Mesothelial cell of epicardium (in vitro differentiated cells): ENCODE measurements at regions not wholly inside any gene's neighbourhood (a gene's known extent, or its start where the extent isn't known, plus 50 kb on each side); places are given as distances from the start of the nearest gene placed in this dataset.

ENCODE experiments used
- DNase-seq, 2 experiments: peaks; one replicate each; pipeline ENCODE4 v3.0.0; 2021; ENCODE audit warnings: low spot score in 2 of 2; ENCODE audit not compliant: unreplicated experiment in 2 of 2
- H3K27ac Mint-ChIP-seq: 2 replicates; pipeline ENCODE4 v1.8.0; 2021; ENCODE audit warnings: mixed read lengths
- H3K27me3 Mint-ChIP-seq: 2 replicates; pipeline ENCODE4 v1.8.0; 2021; ENCODE audit warnings: low read depth, mixed read lengths
- H3K36me3 Mint-ChIP-seq: 2 replicates; pipeline ENCODE4 v1.8.0; 2021; ENCODE audit warnings: mixed read lengths
- H3K4me1 Mint-ChIP-seq: 2 replicates; pipeline ENCODE4 v1.8.0; 2021; ENCODE audit warnings: mixed read lengths
- H3K4me3 Mint-ChIP-seq: 2 replicates; pipeline ENCODE4 v1.8.0; 2021; ENCODE audit warnings: mild to moderate bottlenecking, moderate library complexity, mixed read lengths
- H3K9me3 Mint-ChIP-seq: 2 replicates; pipeline ENCODE4 v1.8.0; 2021; ENCODE audit warnings: mixed read lengths
- CTCF ChIP-seq: fragments of 200-600 bp; sonication (generic); IDR thresholded peaks from one replicate; pipeline ENCODE4 v1.5.0; 2021; ENCODE audit warnings: antibody characterized with exemption; ENCODE audit not compliant: unreplicated experiment

- DNase-seq = no peak
- no peaks in the 10 kb centered on the region for H3K27me3 Mint-ChIP-seq
- H3K27ac Mint-ChIP-seq = no peak overlapping the region
- no peaks in the 10 kb centered on the region for H3K4me1 Mint-ChIP-seq
- H3K36me3 Mint-ChIP-seq = no peaks in the 10 kb centered on the region
- TF ChIP-seq CTCF = no peak
- no peak overlapping the region for H3K4me3 Mint-ChIP-seq
- peaks cover 19% of the 10 kb centered on the region for H3K9me3 Mint-ChIP-seq
Observed at GRCh38 chr7:156318426-156318825, 322.1 kb upstream of the RNF32 start.

GRCh38 chr7:156309016-156309620, 331.5 kb upstream of the RNF32 start:
- Mint-ChIP-seq H3K4me3 (no peak overlapping the region), H3K36me3 (no peaks in the 10 kb centered on the region), H3K27ac (no peak overlapping the region), H3K4me1 (no peaks in the 10 kb centered on the region), H3K27me3 (peaks cover 1% of the 10 kb centered on the region), H3K9me3 (peaks cover 11% of the 10 kb centered on the region)
- DNase-seq = no peak
- no peak for TF ChIP-seq CTCF

- no peak for DNase-seq
- no peak overlapping the region for H3K27ac Mint-ChIP-seq
- peaks cover 11% of the 10 kb centered on the region for H3K9me3 Mint-ChIP-seq
Observed at GRCh38 chr7:156307193-156307592, 333.4 kb upstream of the RNF32 start.

GRCh38 chr7:156305351-156305750, 335.2 kb upstream of the RNF32 start:
- TF ChIP-seq CTCF = no peak
- Mint-ChIP-seq H3K27ac (no peak overlapping the region), H3K9me3 (peaks cover 13% of the 10 kb centered on the region), H3K27me3 (peaks cover 1% of the 10 kb centered on the region), H3K4me3 (no peak overlapping the region), H3K36me3 (no peaks in the 10 kb centered on the region), H3K4me1 (no peaks in the 10 kb centered on the region)
- DNase-seq = no peak

More at GRCh38 chr7:156307193-156307592, 333.4 kb upstream of the RNF32 start:
- TF ChIP-seq CTCF = no peak
- Mint-ChIP-seq H3K4me1 (no peaks in the 10 kb centered on the region), H3K36me3 (no peaks in the 10 kb centered on the region), H3K27me3 (peaks cover 1% of the 10 kb centered on the region), H3K4me3 (no peak overlapping the region)

GRCh38 chr7:156282816-156283215, 357.8 kb upstream of the RNF32 start:
- TF ChIP-seq CTCF = no peak
- H3K27ac Mint-ChIP-seq = no peak overlapping the region
- no peaks in the 10 kb centered on the region for H3K4me1 Mint-ChIP-seq
- no peak overlapping the region for H3K4me3 Mint-ChIP-seq
- H3K9me3 Mint-ChIP-seq = peaks cover 56% of the 10 kb centered on the region
- H3K27me3 Mint-ChIP-seq = no peaks in the 10 kb centered on the region
- DNase-seq = no peak
- H3K36me3 Mint-ChIP-seq = no peaks in the 10 kb centered on the region

- Mint-ChIP-seq H3K27me3 (no peaks in the 10 kb centered on the region), H3K27ac (no peak overlapping the region), H3K36me3 (no peaks in the 10 kb centered on the region), H3K4me3 (no peak overlapping the region), H3K9me3 (peaks cover 35% of the 10 kb centered on the region), H3K4me1 (no peaks in the 10 kb centered on the region)
- TF ChIP-seq CTCF = no peak
- no peak for DNase-seq
Observed at GRCh38 chr7:156279635-156280034, 360.9 kb upstream of the RNF32 start.
